SK-N-SH (cell line): ENCODE measurements at regions not wholly inside any gene's neighbourhood (a gene's known extent, or its start where the extent isn't known, plus 50 kb on each side); places are given as distances from the start of the nearest gene placed in this dataset.
"Not testable (repeated sequence)": the region's sequence is repeated elsewhere in the genome, so short reads cannot be mapped to it uniquely, and the experiment has no call there.

ENCODE experiments used
- CTCF ChIA-PET: fragments of 300-600, 350-600 bp; formaldehyde crosslinking; extraction: SDS; loops from one replicate; lab custom pipeline; 2021; lab: Yijun Ruan, JAX
- POLR2A ChIA-PET: fragments of 350-600 bp; sonication (Branson Sonifier 250); formaldehyde crosslinking; extraction: SDS; loops from one replicate; lab custom pipeline; 2020; ENCODE audit warnings: antibody characterized with exemption, inconsistent platforms; lab: Yijun Ruan, JAX
- DNase-seq: peaks from one replicate; pipeline ENCODE4 v3.0.0; 2012
- H2AFZ ChIP-seq: fragments of 200-600 bp; sonication (generic); 2 replicates; pipeline ENCODE4 v1.8.1; 2016; ENCODE audit warnings: antibody characterized with exemption, mild to moderate bottlenecking, low read depth
- H3F3A ChIP-seq: fragments of 200-600 bp; sonication (generic); replicated peaks from 2 replicates; pipeline ENCODE3; 2016; ENCODE audit warnings: antibody characterized with exemption, mild to moderate bottlenecking; ENCODE audit not compliant: insufficient read depth
- H3K27ac ChIP-seq, 2 experiments: fragments of 200-500 bp in 1 of 2; fragments of 200-600 bp in 1 of 2; sonication (Bioruptor generic) in 1 of 2; sonication (generic), shearing (Covaris generic) in 1 of 2; 2 replicates each; pipeline versions ENCODE4 v1.5.1 to v1.6.1; 2014 to 2016; ENCODE audit warnings: low read depth in 2 of 2, inconsistent platforms in 1 of 2, low read length in 1 of 2, mild to moderate bottlenecking in 1 of 2, mixed read lengths in 1 of 2
- H3K27me3 ChIP-seq: fragments of 200-600 bp; sonication (generic), shearing (Covaris generic); 2 replicates; pipeline ENCODE4 v1.6.1; 2016; ENCODE audit warnings: mixed run types; ENCODE audit not compliant: insufficient read depth
- H3K36me3 ChIP-seq, 2 experiments: fragments of 200-500 bp in 1 of 2; fragments of 200-600 bp in 1 of 2; sonication (Bioruptor generic) in 1 of 2; sonication (generic) in 1 of 2; replicated peaks in 1 of 2; 2 replicates each; pipeline versions ENCODE3 to v1.5.1; 2014 to 2016; ENCODE audit warnings: low read length in 1 of 2, mild to moderate bottlenecking in 1 of 2; ENCODE audit not compliant: insufficient read depth in 2 of 2, control insufficient read depth in 1 of 2
- H3K4me1 ChIP-seq, 2 experiments: fragments of 200-500 bp in 1 of 2; fragments of 200-600 bp in 1 of 2; sonication (Bioruptor generic) in 1 of 2; sonication (generic), shearing (Covaris generic) in 1 of 2; 2 replicates each; pipeline versions ENCODE4 v1.5.1 to v1.6.1; 2014 to 2016; ENCODE audit warnings: low read depth in 1 of 2, low read length in 1 of 2, mixed run types in 1 of 2; ENCODE audit not compliant: insufficient read depth in 2 of 2, control insufficient read depth in 1 of 2
- H3K4me2 ChIP-seq: fragments of 200-600 bp; sonication (generic), shearing (Covaris generic); 2 replicates; pipeline ENCODE4 v1.6.1; 2017; ENCODE audit warnings: mixed run types
- H3K4me3 ChIP-seq, 2 experiments: fragments of 200-500 bp in 1 of 2; fragments of 200-600 bp in 1 of 2; sonication (Bioruptor generic) in 1 of 2; sonication (generic), shearing (Covaris generic) in 1 of 2; 2 replicates each; pipeline versions ENCODE4 v1.5.1 to v1.8.1; 2014 to 2016; ENCODE audit warnings: low read depth in 2 of 2, inconsistent platforms in 1 of 2, low read length in 1 of 2, mild to moderate bottlenecking in 1 of 2, mixed read lengths in 1 of 2, moderate library complexity in 1 of 2
- H3K79me2 ChIP-seq: fragments of 200-600 bp; sonication (generic); 2 replicates; pipeline ENCODE4 v1.8.1; 2017; ENCODE audit warnings: mild to moderate bottlenecking; ENCODE audit not compliant: insufficient read depth
- H3K9ac ChIP-seq: fragments of 200-600 bp; sonication (generic); 2 replicates; pipeline ENCODE4 v1.6.1; 2017; ENCODE audit warnings: mixed run types
- H3K9me2 ChIP-seq: fragments of 200-600 bp; sonication (generic); 2 replicates; pipeline ENCODE4 v1.6.1; 2017; ENCODE audit warnings: mixed run types
- H3K9me3 ChIP-seq: fragments of 200-600 bp; sonication (generic); 2 replicates; pipeline ENCODE4 v1.6.1; 2017; ENCODE audit warnings: mixed run types, mild to moderate bottlenecking, moderate library complexity
- H4K20me1 ChIP-seq: fragments of 200-600 bp; sonication (generic); 2 replicates; pipeline ENCODE4 v1.6.1; 2017; ENCODE audit warnings: mild to moderate bottlenecking, mixed run types; ENCODE audit not compliant: insufficient read depth
- CHD2 ChIP-seq: fragments of 150-350 bp; IDR thresholded peaks from 2 replicates; pipeline ENCODE4 v1.6.1; 2018; ENCODE audit warnings: low read length; ENCODE audit not compliant: partially characterized antibody
- ELF1 ChIP-seq: IDR thresholded peaks from 2 replicates; pipeline ENCODE4 v1.4.0; 2012
- FOSL2 ChIP-seq: IDR thresholded peaks from 2 replicates; pipeline ENCODE4 v1.4.0; 2012; ENCODE audit warnings: low read depth, mild to moderate bottlenecking, moderate library complexity, borderline replicate concordance
- FOXJ3 ChIP-seq: sonication (generic); formaldehyde crosslinking; IDR thresholded peaks from 2 replicates; pipeline ENCODE4 v1.5.1; 2020; ENCODE audit warnings: mild to moderate bottlenecking, missing genetic modification reagents
- FOXM1 ChIP-seq: IDR thresholded peaks from 2 replicates; pipeline ENCODE4 v1.4.0; 2012; ENCODE audit warnings: low read depth, mild to moderate bottlenecking
- GATA2 ChIP-seq: sonication (generic); formaldehyde crosslinking; IDR thresholded peaks from 2 replicates; pipeline ENCODE4 v1.5.0; 2020; ENCODE audit warnings: mild to moderate bottlenecking, missing genetic modification reagents
- NRF1 ChIP-seq: IDR thresholded peaks from 2 replicates; pipeline ENCODE4 v1.6.1; 2012; ENCODE audit warnings: low read depth, mild to moderate bottlenecking, low read length
- RAD21 ChIP-seq: IDR thresholded peaks from 2 replicates; pipeline ENCODE4 v1.6.1; 2012; ENCODE audit warnings: mild to moderate bottlenecking, low read length
- REST ChIP-seq: IDR thresholded peaks from 2 replicates; pipeline ENCODE4 v1.6.1; 2012; ENCODE audit warnings: mild to moderate bottlenecking, low read depth, low read length, moderate library complexity
- RXRA ChIP-seq: IDR thresholded peaks from 2 replicates; pipeline ENCODE4 v1.4.0; 2012; ENCODE audit warnings: low read depth, mild to moderate bottlenecking, borderline replicate concordance
- SIN3A ChIP-seq: IDR thresholded peaks from 2 replicates; pipeline ENCODE4 v1.6.1; 2012; ENCODE audit warnings: low read depth, mild to moderate bottlenecking, low read length, moderate library complexity, borderline replicate concordance
- TAF1 ChIP-seq: IDR thresholded peaks from 2 replicates; pipeline ENCODE4 v1.6.1; 2012; ENCODE audit warnings: low read depth, mild to moderate bottlenecking, low read length, moderate library complexity, borderline replicate concordance
- TCF12 ChIP-seq: IDR thresholded peaks from 2 replicates; pipeline ENCODE4 v1.4.0; 2012
- ZBTB33 ChIP-seq: IDR thresholded peaks from 2 replicates; pipeline ENCODE4 v1.4.0; 2012; ENCODE audit warnings: low read depth, borderline replicate concordance
- WGBS: methylation state at CpG from one replicate; pipeline ENCODE4 v1.1.6; 2017; ENCODE audit warnings: low lambda C conversion rate; 5-methylcytosine and 5-hydroxymethylcytosine counted together
- TF ChIP-seq, protein P1 (sequence below): fragments of 150-350 bp; IDR thresholded peaks from 2 replicates; pipeline ENCODE4 v1.6.1; 2017; ENCODE audit warnings: antibody characterized with exemption, low read length, low read depth, borderline replicate concordance
- TF ChIP-seq, protein P2 (sequence below): fragments of 150-350 bp; IDR thresholded peaks from 2 replicates; pipeline ENCODE4 v1.6.1; 2016; ENCODE audit warnings: mild to moderate bottlenecking, low read depth, low read length

- H3K9me3 ChIP-seq, CTCF ChIA-PET: not testable (repeated sequence)
Observed at GRCh38 chr11:57911522-57911921, 112.2 kb upstream of the OR9Q1 start.

DNA sequence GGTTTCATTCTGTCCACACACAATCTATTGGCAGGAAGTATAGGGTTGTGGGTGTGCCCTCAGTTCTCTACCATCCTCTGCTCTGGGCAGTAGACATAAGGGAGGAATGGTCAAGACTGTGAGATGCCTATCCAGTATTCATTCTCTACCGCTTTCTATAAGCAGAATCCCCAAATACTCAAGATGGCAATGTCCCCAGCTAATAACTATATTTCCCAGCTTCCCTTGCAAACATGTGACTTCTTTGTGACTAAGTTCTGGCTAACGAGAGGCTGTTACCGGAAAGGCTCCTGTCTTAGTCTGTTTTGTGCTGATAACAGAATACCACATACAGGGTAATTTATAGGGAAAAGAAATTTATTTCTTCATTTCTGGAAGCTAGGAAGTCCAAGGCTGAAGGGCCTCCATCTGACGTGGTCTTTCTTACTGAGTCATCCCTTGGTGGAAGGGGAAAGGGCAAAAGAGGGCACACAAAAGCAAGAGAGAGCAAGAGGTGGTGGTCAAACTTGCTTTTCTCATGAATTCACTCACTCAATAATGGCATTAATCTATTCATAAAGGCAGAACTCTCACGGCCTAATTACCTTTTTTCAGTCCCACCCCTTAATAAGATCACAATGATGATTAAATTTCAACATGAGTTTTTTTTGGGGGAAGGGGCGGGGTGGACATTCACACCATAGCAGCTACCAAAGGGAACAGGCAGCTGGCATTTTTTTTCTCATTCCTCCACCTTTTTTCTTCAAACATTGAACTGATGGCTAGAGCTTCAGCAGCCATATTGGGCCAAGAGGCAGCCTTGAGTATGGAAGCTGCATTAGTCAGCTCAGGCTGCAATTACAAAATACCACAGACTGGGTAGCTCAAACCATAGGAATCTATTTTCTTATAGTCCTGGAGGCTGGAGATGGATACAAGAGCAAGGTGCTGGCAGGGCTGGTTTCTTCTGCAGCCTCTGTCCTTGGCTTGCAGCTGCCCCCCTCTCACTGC is 109.7 kb upstream of the OR9Q1 start:
- Histone ChIP-seq H3K36me3 (no peaks in the 10 kb centered on the region), H3K4me1 (no peaks in the 10 kb centered on the region), H3K4me3 (no peak overlapping the region), H3K79me2 (no peaks in the 10 kb centered on the region), H3K9me2 (no peaks in the 10 kb centered on the region), H3K27ac (no peak overlapping the region), H3K9me3 (no peaks in the 10 kb centered on the region), H3K4me2 (no peak overlapping the region), H2AFZ (no peak overlapping the region), H4K20me1 (no peaks in the 10 kb centered on the region), H3K27me3 (no peaks in the 10 kb centered on the region), H3K9ac (no peak overlapping the region), H3F3A (no peaks in the 10 kb centered on the region)
- DNase-seq = no peak
- CTCF ChIA-PET = no interaction called here
- WGBS = 25% methylated on average over 6 of the region's 6 CpGs
- POLR2A ChIA-PET = no interaction called here
- TF ChIP-seq GATA2 (CRISPR knock-in tag) = no peak
- TF ChIP-seq FOXM1 = no peak
- TF ChIP-seq REST = no peak
- no peak for TF ChIP-seq NRF1
- no peak for TF ChIP-seq TCF12
- TF ChIP-seq, protein P1, sequence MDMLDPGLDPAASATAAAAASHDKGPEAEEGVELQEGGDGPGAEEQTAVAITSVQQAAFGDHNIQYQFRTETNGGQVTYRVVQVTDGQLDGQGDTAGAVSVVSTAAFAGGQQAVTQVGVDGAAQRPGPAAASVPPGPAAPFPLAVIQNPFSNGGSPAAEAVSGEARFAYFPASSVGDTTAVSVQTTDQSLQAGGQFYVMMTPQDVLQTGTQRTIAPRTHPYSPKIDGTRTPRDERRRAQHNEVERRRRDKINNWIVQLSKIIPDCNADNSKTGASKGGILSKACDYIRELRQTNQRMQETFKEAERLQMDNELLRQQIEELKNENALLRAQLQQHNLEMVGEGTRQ = no peak
- TF ChIP-seq, protein P2, sequence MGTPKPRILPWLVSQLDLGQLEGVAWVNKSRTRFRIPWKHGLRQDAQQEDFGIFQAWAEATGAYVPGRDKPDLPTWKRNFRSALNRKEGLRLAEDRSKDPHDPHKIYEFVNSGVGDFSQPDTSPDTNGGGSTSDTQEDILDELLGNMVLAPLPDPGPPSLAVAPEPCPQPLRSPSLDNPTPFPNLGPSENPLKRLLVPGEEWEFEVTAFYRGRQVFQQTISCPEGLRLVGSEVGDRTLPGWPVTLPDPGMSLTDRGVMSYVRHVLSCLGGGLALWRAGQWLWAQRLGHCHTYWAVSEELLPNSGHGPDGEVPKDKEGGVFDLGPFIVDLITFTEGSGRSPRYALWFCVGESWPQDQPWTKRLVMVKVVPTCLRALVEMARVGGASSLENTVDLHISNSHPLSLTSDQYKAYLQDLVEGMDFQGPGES = no peak
- TF ChIP-seq RAD21 = no peak
- TF ChIP-seq ELF1 = no peak
- no peak for TF ChIP-seq FOXJ3 (CRISPR knock-in tag)
- no peak for TF ChIP-seq FOSL2
- no peak for TF ChIP-seq SIN3A
- no peak for TF ChIP-seq CHD2
- no peak for TF ChIP-seq TAF1
- no peak for TF ChIP-seq ZBTB33
- no peak for TF ChIP-seq RXRA

More at GRCh38 chr11:57911522-57911921, 112.2 kb upstream of the OR9Q1 start:
- H4K20me1 ChIP-seq, H3K9ac ChIP-seq, H3K27me3 ChIP-seq, H3K4me1 ChIP-seq, H3K36me3 ChIP-seq, H3K4me3 ChIP-seq, H3K9me2 ChIP-seq, H2AFZ ChIP-seq, H3K79me2 ChIP-seq, H3K27ac ChIP-seq, H3K4me2 ChIP-seq, DNase-seq, POLR2A ChIA-PET, H3F3A ChIP-seq: not testable (repeated sequence)
- WGBS = 4% methylated on average over 4 of the region's 4 CpGs
